HT1080 (cell line): ENCODE measurements at regions not wholly inside any gene's neighbourhood (a gene's known extent, or its start where the extent isn't known, plus 50 kb on each side); places are given as distances from the start of the nearest gene placed in this dataset.

Experiments used
- DNase-seq: peaks from one replicate; pipeline ENCODE4 v3.0.0-alpha.2; 2015; ENCODE audit warnings: low read depth

DNA sequence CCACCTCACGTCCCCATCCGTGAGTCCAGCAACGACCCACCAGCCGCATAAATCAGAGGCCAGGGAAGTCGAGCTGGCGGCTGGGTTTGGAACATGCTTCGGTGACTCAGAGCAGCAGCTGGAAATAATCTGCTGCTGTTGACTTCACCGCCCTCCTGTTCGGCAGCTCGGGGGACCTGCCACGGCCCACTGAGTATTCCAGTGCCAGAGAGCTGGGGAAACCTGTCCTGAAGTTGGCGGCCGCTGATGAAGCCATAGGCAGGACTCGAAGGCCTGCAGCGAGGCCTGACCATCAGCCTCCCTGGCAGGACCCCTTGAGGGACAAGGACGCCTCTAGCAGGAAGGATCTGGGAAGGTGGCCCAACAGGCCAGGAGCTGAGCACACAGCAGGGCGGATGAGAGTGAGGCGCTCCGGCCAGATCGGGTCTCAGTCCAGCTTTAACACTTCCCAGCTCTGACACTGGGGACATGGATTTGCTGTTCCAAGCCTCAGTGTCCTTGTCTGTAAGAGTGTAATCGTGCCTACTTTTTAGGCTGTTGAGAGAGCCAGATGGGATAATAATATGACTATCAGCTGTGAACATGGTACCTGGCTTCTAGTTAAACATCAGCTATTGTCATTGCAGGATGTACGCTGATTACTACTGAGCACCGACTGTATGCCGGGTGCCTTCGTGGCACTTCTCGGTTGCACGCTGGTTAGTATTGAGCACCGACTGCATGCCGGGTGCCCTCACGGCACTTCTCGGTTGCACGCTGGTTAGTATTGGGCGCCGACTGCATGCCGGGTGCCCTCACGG is 50.4 kb upstream of the CIBAR2 start:
- DNase-seq, result peak; percentile 48

GRCh38 chr16:85163278-85164112 is 51.2 kb upstream of the CIBAR2 start:
- no peak for DNase-seq

DNA sequence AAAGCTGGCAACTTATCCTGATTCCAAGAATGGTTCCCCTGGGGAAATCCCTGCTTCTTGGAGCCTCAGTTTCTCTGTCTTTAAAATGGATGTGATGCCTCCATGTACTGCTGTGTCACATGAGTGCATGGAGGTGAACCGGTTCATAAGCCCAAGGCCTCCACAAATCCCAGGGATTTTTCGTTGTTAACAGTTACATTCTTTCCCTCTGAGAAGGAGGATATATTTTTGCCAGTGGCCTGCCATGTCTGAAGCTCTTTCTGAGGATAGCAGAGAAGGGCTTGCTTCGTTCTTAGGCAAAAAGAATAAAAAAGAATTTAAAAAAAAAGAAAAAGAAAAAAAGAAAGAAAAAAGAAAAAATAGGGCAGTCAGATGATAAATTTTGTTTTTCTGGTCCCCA is 52.2 kb upstream of the CIBAR2 start:
- DNase-seq, result no peak

DNA sequence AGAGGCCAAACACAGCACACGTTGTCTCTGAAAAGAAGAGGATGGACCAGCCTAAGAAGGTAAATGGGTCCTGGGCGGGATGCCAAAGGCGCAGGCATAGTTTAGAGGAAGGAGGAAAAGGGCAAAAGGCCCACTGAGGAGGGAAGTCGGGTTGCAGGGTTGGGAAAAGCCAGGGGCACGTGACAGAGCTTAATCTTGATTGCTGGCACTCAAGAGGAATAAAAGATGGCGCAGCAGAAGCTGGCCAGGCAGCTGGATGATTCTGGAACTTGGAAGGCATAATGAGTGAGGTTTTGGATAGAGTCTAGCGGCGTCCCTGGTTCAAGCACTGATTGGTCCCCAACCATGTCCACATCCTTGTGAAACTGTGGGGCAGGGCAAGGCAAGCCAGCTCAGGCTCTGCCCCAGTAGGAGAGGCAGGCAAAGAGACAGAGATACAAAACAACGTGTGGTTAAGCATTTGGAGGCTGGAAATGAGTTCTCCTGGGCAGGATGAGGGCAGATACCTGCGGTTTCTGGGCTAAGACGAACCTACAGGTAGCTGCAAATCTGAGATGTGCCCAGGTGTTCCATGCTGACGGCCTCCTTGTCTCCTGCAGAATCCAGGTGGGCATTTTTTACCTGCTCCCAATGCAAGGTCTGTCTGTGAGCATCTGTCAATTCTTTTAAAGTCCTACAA is 52.7 kb upstream of the CIBAR2 start:
- no peak for DNase-seq

GRCh38 chr16:85165781-85166180 is 53.5 kb upstream of the CIBAR2 start:
- no peak for DNase-seq

DNA sequence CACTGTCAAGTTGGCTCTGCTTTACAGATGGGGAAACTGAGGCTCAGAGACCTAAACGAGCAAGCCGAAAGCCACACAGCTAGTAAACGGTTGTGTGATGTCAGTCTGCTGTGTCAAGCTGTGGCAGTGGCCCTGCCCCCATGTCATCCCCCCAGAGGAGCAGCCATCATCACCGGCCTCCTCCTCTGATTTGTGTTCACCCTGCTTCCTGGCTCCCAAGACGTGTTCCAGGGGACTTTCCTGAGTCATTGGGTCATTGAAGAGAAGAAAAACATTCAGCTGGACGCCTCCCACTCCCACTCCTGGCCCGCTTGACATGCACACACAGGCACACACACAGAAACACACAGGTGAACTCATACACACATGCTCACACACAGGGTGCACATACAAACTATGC is 54.0 kb upstream of the CIBAR2 start:
- DNase-seq, result no peak

- no peak for DNase-seq
These were observed 54.7 kb upstream of the CIBAR2 start for GRCh38 chr16:85166699-85167588.

DNA sequence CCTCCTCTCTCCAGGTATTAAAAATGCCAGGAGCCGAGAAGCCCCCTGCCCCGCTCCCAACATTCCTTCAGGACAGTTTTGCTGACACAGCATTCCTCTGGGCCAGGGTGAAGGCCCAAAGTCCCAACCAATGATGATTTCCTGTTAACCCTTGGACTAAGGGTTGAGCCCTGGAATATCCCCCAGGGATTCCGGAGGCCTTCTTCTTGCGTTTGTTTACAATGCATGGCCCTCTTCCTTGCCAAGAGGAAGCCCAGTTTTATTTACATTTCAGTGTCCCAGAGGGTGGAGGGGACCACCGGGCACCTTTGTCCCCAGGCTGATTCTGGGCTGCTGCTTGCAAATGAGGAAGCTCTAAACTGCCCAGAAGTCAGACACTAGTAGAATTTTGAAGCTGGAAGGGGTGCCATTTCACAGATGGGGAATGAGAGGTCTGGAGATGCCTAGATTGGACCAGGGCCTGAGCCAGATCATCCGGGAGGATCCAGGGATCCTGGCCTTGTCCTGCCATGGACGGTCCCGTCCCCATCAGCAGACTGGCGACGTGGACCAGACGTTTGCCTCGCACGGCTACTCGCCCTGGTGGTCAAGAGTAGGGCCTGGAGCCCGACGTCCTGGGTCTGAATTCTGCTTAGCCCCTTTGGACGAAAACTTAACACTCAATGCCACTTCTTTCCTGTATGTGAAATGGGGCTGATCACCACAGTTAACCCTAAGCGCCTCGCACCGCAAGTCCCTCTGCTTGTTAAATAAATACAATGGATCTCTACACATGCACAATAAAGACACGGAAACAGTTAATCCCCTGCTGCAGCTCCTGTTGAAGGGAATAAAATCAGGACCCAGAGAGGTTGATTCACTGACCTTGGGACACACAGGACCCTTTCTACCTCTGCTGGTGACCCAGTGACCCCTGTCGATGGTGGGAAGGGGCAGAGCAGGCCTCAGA is 55.6 kb upstream of the CIBAR2 start:
- no peak for DNase-seq

DNA sequence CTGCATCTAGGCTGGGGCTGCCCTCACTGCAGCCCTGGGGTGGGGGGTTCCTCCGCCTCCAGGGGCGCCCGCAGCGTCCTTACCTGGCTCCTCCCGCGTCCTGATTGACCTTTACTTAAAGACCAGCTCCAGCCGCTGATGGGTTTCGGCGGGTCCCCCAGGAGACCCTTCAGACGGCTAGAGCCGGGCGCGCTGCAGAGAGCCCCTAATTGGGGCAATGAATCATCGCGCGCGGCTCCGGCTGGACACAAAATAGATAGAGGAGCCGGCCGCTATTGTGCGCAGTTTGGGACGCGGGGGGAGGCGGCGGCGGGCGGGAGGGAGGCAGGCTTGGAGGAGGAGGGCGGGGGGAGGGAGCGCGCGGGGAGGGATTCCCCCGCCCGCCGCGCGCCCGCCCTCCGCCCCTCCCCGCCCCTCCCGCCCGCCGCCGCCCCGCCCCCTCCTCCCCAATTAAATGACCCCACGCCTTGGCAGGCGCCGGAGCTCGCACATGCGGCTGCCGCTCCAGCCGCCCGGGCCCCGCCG is 56.5 kb upstream of the CIBAR2 start:
- DNase-seq, result no peak

DNA sequence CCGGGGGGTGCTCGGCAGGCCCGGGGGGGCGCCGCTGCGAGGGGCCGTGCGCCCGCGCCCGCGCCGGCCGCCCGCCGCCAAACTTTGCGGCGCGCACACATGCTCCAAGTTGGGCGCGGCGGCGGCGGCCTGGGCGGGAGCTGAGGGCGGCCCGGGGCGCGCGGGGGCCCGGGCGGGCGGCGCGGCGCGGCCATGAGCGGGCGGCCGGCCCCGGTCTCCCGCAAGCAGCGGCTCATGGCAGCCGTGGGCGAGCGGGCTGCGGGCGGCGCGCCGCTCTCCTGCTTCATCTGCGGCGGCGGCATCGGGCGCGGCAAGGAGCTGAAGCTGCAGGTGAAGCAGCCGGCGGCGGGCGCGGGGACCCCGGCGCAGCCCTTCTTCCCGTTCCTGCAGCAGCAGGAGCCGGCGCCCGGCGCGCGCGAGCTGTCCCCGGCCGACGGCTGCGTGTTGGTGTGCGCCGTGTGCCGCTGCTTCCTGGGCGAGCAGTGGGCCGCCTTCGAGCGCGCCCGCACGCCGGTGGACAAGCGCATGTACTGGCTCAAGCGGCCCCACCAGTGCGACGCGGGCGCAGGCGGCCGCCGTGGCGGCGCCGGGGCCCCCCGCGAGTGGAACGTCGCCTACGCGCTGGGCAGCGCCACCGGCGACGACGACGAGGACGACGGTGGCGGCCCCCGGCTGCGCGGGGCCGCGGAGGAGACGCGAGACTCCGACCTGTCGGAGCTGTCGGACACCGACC is 57.2 kb upstream of the CIBAR2 start:
- no peak for DNase-seq

DNA sequence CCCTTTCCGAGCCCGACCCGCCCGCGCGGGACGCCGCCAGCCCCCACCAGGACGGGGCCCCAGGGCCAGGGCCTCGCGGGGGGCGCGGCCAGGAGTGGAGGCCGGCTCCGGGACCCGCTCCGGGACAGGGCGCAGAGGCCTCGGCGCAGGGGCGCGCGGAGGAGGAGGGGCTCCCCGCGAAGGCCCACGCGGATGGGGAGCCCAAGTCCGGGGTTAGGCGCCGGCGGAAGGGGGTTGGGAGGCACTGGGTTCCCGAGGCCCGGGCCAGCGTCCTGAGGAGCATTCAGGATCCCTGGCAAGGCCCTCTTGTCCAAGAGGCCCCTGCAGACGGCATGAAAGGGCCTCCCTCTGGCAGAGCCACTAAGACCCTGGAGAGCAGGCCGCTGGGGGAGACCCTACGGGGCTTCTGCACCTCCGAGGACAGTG is 57.8 kb upstream of the CIBAR2 start:
- no peak for DNase-seq

DNA sequence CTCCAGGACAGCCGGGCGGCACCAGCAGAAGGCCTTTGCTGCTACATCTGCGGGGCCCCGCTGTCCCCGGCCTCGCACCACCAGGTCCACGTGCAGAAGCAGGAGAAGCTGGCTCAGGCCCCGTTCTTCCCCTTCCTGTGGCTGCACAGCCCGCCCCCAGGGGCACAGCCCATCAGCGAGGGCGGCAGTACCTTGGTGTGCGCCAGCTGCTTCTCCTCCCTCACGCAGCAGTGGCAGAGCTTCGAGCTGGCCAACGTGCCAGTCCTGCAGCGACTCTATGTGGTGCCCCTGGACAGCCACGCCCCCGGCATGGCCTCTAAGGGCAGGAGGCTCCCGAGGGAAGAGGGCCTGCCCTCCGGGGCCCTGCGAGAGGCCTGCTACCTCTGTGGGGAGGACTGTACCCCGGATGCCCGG is 58.3 kb upstream of the CIBAR2 start:
- DNase-seq, result no peak

- no peak for DNase-seq
These were observed 58.9 kb upstream of the CIBAR2 start for GRCh38 chr16:85171004-85171758.

DNA sequence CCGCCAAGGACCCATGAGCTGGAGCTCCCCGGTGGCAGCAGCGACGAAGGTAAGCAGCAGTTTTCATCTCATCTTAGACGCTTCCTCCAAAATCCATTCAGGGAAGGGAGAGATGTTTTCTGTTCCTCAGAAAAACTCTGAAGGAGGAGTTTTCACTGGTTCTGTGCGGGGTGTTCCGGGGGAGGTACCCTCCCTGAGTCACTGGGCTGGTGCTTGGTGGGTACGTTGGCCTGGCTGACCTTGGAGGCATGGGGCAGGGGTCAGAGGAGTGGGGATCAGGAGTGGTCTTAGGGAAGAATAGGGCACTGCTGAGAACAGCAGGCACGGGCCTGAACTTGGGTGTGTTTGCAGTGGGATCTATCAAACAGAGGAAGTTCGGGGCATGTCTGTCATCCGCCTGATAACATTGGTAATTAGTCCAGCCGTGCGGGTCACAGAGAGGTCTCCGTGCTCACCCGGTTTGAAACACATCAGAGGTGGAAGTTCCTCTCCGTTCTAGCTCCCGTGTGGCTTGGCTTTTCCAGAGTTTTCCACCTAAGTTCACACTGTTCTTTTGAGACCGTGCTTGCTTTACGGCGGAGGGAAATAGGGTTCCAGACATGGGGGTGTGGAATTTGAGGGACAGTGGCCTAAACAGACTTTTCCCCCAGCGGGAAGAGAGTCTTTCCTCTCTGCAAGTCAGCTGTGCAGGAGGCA is 59.6 kb upstream of the CIBAR2 start:
- DNase-seq, result no peak

GRCh38 chr16:85172455-85173145 is 60.3 kb upstream of the CIBAR2 start:
- DNase-seq, result peak; percentile 51

- peak; percentile 82 for DNase-seq
These were observed 61.1 kb upstream of the CIBAR2 start for GRCh38 chr16:85173146-85173980.
